ENCODE measurements at regions not wholly inside any gene's neighbourhood (a gene's known extent, or its start where the extent isn't known, plus 50 kb on each side); places are given as distances from the start of the nearest gene placed in this dataset.

- H3K9me3 Mint-ChIP-seq (ENCODE audit: low read depth) = peaks cover 4% of the 10 kb centered on the region
- peaks cover 21% of the 10 kb centered on the region for H3K4me1 Mint-ChIP-seq (ENCODE audit: low read depth)
- DNase-seq (ENCODE audit: low spot score) = no peak
- H3K4me3 Mint-ChIP-seq (ENCODE audit: unreplicated experiment) = no peak overlapping the region
- H3K27ac Mint-ChIP-seq (ENCODE audit: unreplicated experiment) = no peak overlapping the region
- H3K36me3 Mint-ChIP-seq (ENCODE audit: low read depth) = no peaks in the 10 kb centered on the region
- no peaks in the 10 kb centered on the region for H3K27me3 Mint-ChIP-seq (ENCODE audit: low read depth)
- TF ChIP-seq CTCF (IDR thresholded peaks at IDR 0.05) = no peak
Observed at GRCh38 chr9:134214386-134214765, 50.0 kb upstream of the RNU6ATAC start.

GRCh38 chr9:134214766-134215419 lies 50.5 kb upstream of the RNU6ATAC start:
- Mint-ChIP-seq H3K9me3 (ENCODE audit: low read depth) (peaks cover 4% of the 10 kb centered on the region), H3K4me1 (ENCODE audit: low read depth) (peaks cover 21% of the 10 kb centered on the region), H3K27ac (ENCODE audit: unreplicated experiment) (peak overlapping the region; percentile 90), H3K27me3 (ENCODE audit: low read depth) (no peaks in the 10 kb centered on the region), H3K36me3 (ENCODE audit: low read depth) (no peaks in the 10 kb centered on the region), H3K4me3 (ENCODE audit: unreplicated experiment) (no peak overlapping the region)
- no peak for TF ChIP-seq CTCF (IDR thresholded peaks at IDR 0.05)
- peak; percentile 87 for DNase-seq (ENCODE audit: low spot score)

DNA sequence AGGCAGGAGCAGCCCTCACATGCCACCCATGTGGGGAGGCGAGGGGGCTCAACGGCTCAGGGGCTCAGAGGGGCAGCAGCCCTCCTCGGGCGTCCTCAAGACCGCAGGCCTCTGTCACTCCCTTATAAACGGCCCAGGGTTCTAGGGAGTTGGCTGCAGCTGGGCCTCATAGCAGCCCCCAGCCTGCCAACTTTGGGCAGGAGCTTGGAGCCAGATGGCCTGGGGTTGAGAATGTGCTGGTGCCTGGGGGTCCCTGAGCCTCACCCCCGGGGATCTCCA lies 51.0 kb upstream of the RNU6ATAC start:
- H3K27me3 Mint-ChIP-seq (ENCODE audit: low read depth) = no peaks in the 10 kb centered on the region
- TF ChIP-seq CTCF (IDR thresholded peaks at IDR 0.05) = no peak
- no peak overlapping the region for H3K4me3 Mint-ChIP-seq (ENCODE audit: unreplicated experiment)
- H3K4me1 Mint-ChIP-seq (ENCODE audit: low read depth) = peaks cover 21% of the 10 kb centered on the region
- H3K9me3 Mint-ChIP-seq (ENCODE audit: low read depth) = peaks cover 4% of the 10 kb centered on the region
- no peaks in the 10 kb centered on the region for H3K36me3 Mint-ChIP-seq (ENCODE audit: low read depth)
- peak; percentile 39 for DNase-seq (ENCODE audit: low spot score)
- H3K27ac Mint-ChIP-seq (ENCODE audit: unreplicated experiment) = peak overlapping the region; percentile 90

- TF ChIP-seq CTCF (IDR thresholded peaks at IDR 0.05) = no peak
- peaks cover 21% of the 10 kb centered on the region for H3K4me1 Mint-ChIP-seq (ENCODE audit: low read depth)
- H3K27me3 Mint-ChIP-seq (ENCODE audit: low read depth) = no peaks in the 10 kb centered on the region
- H3K27ac Mint-ChIP-seq (ENCODE audit: unreplicated experiment) = peak overlapping the region; percentile 90
- no peaks in the 10 kb centered on the region for H3K36me3 Mint-ChIP-seq (ENCODE audit: low read depth)
- H3K9me3 Mint-ChIP-seq (ENCODE audit: low read depth) = peaks cover 4% of the 10 kb centered on the region
- DNase-seq (ENCODE audit: low spot score) = peak; percentile 78
- H3K4me3 Mint-ChIP-seq (ENCODE audit: unreplicated experiment) = no peak overlapping the region
Observed at GRCh38 chr9:134215699-134216448, 51.5 kb upstream of the RNU6ATAC start.

DNA sequence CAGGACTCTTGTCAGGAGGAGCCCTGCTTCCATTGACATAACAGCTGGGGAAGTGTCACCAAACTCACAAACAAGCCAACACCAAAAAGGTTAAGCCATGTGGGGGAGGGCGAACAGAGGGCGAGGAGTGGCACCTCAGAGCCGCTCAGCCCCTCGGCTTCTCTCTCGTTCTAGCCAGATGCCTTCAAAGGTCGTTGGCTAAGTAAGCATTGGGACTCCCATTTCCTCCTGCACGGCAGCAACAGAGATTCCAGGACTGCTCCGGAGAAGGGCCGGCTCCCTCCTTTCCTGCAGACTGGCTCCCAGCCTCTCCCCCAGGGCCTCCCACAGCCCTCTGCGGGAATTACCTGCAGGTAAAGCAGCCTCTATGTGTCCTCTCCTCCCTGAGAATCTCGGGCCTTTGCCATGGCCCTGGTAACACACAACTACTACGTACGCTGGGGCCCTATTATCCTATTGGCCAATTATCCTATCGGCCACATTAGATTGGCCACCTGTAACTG lies 52.1 kb upstream of the RNU6ATAC start:
- DNase-seq (ENCODE audit: low spot score) = peak; percentile 43
- H3K4me1 Mint-ChIP-seq (ENCODE audit: low read depth) = peaks cover 21% of the 10 kb centered on the region
- no peaks in the 10 kb centered on the region for H3K36me3 Mint-ChIP-seq (ENCODE audit: low read depth)
- H3K27ac Mint-ChIP-seq (ENCODE audit: unreplicated experiment) = no peak overlapping the region
- H3K4me3 Mint-ChIP-seq (ENCODE audit: unreplicated experiment) = no peak overlapping the region
- no peaks in the 10 kb centered on the region for H3K27me3 Mint-ChIP-seq (ENCODE audit: low read depth)
- no peak for TF ChIP-seq CTCF (IDR thresholded peaks at IDR 0.05)
- H3K9me3 Mint-ChIP-seq (ENCODE audit: low read depth) = peaks cover 4% of the 10 kb centered on the region

Data from chondrocyte (in vitro differentiated cells).